ENCODE measurements at regions not wholly inside any gene's neighbourhood (a gene's known extent, or its start where the extent isn't known, plus 50 kb on each side); places are given as distances from the start of the nearest gene placed in this dataset.

- no peak for DNase-seq
Observed at GRCh38 chr19:29324291-29324680, 111.3 kb upstream of the UQCRFS1 start.

DNA sequence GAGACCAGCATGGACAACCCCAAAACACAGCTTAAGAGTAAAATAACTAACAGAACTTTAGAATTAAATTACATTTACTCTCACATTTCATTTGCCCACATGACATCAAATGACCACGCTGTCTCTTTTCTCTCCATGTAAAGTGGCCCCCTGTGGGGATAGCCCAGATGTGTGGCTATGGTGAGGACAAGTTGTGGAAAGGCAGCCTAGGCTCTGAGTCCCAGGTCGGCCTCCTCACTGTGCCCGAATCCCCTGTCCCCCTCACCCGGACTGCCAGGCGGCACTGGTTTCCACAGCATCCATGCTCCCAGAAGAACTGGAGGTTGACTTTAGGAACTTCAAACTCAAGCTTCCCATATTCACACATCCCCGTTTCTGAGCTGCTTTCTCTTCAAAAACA, 111.8 kb upstream of the UQCRFS1 start:
- DNase-seq = no peak

GRCh38 chr19:29325241-29325975, 112.5 kb upstream of the UQCRFS1 start:
- no peak for DNase-seq

DNA sequence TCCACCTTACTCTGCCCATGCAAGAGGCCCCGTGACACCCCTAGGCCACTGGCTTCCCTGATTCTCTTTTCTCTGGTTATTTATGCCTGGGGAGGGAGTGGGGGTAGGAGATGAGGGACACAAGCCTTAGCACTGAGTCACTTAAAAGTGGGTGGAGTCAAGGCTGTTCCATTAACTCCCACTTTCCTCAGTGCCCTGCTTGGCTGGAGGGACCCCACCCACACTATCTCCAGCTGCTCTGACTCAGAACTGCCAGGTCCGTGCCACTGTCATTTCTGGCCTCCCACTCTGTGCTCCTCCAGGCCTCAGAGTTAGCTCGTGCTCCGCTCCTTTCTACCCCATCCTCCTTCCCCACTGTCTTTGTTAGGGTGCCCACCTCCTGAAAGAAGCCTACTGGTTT, 113.4 kb upstream of the UQCRFS1 start:
- no peak for DNase-seq

DNA sequence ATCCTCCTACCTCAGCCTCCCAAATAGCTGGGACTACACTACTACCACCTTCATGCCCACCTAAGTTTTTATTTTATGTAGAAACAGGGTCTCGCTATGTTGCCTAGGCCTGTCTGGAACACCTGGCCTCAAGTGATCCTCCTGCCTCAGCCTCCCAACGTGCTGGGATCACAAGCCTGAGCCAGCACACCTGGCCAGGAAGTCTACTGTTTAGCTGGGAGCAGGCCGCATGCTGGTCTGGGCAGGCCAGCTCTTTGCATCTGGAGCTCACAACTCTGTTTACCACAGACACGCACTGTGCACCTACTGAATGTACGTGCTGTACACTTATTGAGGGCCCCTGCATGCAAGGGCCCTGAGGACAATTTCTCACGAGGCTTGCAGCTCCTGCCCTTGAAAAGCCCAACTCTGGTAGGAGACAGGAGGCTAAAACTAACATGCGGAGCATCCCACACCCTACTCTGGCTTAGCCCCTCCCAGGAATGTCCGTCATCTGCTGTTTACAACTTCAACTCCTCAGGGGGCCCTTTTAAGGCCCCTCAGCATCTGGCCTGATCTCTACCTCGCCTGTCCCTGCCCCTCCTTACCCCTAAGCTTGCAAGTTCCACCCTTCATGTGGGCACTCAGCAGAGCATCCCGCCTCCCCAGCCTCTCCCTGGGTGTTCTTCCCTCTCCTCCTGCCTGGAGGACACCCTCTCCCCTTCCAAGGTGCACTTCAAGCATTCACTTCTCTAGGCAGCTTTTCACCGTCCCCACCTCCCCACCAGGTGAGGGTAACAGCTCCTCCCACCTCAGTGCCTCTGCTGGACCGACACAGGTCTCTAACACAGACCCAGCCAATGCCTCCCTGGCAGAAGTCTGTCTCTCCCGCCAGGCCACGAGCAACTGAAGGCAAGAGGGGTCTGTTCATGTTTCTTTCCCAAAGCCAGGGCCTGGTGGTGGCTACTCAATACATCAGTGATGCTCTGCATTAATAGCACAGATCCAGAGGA, 114.2 kb upstream of the UQCRFS1 start:
- DNase-seq = no peak

GRCh38 chr19:29328586-29328985, 115.6 kb upstream of the UQCRFS1 start:
- peak; percentile 94 for DNase-seq

DNA sequence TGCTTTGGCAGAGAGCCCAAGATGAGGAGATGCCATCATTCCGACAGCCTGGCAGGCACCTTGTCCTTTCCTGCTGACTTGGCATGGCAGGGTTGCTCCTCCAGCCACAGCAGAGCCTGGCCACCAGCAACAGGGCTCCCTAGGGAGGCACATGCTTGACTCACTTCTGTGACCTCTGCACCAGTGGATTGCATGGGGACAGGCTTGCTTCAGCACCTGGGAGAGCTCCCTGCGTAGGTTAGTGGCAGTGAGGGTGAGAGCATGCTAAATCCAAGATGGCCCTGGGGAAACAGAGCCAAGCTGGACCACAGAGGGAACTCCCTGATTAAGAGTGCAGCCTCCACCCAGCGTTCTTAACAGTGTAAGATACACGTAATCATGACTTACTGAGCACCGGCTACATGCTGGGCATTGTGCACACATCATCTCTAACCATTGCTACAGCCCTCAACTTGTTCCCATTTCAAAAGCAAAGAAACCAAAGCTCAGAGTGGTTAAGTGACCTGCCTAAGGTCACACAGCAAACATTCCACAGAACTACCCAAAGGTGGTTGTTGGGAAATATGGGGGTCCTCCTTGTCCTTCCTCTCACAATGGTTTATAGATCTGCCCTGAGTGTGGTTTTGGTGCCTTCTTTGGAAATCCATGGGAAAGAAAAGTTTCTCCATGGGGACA, 116.6 kb upstream of the UQCRFS1 start:
- DNase-seq = no peak

GRCh38 chr19:29336425-29336824, 123.5 kb upstream of the UQCRFS1 start:
- DNase-seq = no peak

DNA sequence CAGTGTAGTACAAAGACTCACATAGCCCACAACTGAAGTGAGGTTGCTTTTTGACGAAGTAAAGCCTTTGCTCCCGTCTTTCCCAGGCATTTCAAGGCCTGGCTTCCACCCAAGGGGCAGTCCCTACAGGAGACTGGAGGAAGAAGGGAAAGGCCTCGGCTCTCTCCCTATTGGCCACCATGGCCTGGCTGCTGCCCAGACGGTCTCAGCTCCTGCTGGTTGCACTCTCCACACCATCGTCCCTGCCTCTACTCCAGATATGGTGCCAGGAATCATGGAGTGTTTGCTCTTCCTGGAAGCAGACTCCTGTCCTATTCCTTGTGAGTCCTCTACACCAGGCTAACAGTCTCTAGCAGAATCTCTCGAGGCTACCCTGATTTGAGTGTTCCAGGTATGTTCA, 124.1 kb upstream of the UQCRFS1 start:
- DNase-seq = no peak

- DNase-seq = no peak
Observed at GRCh38 chr19:29338480-29338879, 125.5 kb upstream of the UQCRFS1 start.

GRCh38 chr19:29342721-29343120, 129.8 kb upstream of the UQCRFS1 start:
- DNase-seq = no peak

GRCh38 chr19:29364224-29364726, 151.3 kb upstream of the UQCRFS1 start:
- no peak for DNase-seq

DNA sequence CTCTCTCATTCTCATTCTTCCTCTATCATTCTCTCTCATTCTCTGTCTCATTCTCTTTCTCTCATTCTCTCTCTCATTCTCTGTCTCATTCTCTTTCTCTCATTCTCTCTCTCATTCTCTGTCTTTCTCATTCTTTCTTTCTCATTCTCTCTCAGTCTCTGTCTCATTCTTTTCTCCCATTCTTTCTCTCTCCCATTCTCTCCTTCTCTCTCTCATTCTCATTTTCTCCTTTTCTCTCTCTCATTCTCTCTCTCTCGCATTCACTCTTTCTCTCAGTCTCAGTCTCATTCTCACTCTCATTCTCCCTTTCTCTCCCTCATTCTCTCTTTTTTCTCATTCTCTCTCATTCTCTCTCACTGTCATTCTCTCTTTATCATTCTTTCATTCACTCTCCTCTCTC, 152.0 kb upstream of the UQCRFS1 start:
- DNase-seq = no peak

DNA sequence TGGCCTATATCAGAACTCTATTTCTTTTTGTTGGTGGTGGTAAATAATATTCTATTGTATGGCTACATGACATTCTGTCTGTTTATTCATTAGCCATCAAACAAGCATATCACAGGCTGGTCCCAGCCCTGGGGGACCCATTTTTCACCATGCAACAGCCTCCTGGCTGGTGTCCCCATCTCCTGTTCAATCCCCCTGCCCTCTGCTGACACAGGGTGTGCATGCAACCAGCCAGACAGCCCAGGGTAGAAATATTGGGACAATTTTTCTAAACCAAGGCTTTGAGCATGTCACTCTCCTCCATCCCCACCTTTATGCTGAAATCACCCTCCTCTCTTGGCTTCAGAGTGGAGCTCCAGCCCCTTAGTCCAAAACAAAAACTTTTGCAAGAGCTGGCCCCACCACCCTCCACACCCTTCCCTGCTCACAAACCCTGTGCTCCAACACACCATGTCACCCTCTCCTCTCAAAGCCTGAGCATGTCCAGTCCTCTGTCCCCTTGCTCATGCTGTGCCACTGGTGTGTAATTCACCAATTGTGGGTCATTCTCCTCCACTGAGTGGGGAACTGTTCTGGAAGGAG, 153.0 kb upstream of the UQCRFS1 start:
- no peak for DNase-seq

DNA sequence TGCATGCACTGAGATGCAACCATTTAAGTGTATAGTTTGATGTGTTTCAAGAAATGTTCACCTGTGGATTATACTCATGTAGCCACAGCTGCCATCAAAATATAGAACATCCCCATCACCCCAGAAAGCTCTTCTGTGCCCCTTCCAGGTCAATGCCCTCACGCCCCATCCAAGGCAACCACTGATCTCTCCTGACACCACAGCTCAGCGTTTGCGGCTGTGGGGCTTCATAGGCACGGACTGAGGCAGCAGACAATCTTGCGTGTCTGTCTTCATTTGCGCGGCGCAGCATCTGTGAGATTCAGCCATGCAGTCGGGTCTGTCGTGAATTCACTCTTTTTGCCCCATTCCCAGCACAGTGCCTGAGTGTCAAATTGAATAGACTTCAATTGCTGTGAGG, 153.8 kb upstream of the UQCRFS1 start:
- no peak for DNase-seq

GRCh38 chr19:29367791-29368222, 154.9 kb upstream of the UQCRFS1 start:
- DNase-seq = no peak

GRCh38 chr19:29370276-29370675, 155.5 kb upstream of the VSTM2B start:
- no peak for DNase-seq

GRCh38 chr19:29371251-29372090, 154.3 kb upstream of the VSTM2B start:
- DNase-seq = no peak

DNA sequence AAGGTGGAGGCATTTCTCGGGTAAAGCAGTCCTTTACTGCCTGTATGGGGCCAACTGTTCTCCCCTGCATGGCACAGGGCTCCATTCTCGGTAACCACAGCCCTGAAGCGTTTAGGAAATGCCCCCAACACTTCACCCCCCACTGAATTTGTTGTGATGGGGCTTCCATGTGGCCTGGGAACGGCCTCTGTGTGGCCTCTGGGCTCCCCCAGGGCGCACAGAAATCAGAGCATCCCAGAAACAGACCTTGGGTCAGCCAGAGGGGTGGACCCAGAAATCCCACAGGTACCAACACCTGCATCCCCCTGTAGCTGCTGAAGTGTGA, 153.7 kb upstream of the VSTM2B start:
- DNase-seq = no peak

GRCh38 chr19:29372461-29372860, 153.3 kb upstream of the VSTM2B start:
- DNase-seq = no peak

- DNase-seq = no peak
Observed at GRCh38 chr19:29372921-29373797, 152.6 kb upstream of the VSTM2B start.

Data from NCI-H526 treated with DMSO at 0.1 percent for 48 hours (cell line).